ENCODE measurements at regions not wholly inside any gene's neighbourhood (a gene's known extent, or its start where the extent isn't known, plus 50 kb on each side); places are given as distances from the start of the nearest gene placed in this dataset.

DNA sequence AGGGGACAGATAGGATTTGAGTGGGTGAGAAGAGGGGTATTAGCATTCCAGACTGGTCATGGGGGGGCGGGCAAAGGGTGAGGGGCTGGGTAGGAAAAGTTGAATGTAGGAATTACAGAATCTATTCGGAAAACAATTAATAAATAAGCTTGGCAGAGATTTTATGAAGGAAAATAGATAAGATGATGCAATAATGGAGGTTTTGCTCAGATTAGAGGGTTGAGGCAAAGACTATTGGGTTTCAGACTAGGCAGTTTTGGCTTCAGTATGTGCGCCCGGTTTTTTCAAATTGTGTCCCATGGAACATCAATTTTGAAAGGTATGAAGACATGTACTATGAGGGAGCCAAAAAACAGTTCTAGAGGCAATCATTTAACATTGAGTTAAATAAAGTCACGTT lies 410.6 kb downstream of the SPRY1 start:
- no peak for DNase-seq (ENCODE audit: extremely low read depth in 1 of 11, low read depth in 9 of 11, low spot score in 4 of 11)

DNA sequence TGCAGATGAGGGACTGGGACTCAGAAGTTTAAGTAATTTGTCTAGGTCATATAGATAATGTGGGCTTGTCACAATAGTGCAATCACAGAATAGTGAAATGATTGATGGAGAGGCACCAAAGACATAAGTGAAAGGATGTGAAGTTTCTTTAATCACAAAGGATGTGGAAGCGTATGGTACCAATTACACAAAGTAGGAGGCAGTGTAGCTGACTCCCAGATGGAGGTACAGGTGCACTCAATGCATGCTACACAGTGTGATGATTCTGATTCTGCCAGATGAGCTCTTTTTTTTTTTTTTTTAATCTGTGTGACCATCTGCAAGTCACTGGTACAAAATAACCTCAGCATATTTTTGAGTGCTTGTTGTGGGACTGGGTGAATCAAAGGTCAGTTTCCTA lies 411.3 kb downstream of the SPRY1 start:
- no peak for DNase-seq (ENCODE audit: extremely low read depth in 1 of 11, low read depth in 9 of 11, low spot score in 4 of 11)

DNA sequence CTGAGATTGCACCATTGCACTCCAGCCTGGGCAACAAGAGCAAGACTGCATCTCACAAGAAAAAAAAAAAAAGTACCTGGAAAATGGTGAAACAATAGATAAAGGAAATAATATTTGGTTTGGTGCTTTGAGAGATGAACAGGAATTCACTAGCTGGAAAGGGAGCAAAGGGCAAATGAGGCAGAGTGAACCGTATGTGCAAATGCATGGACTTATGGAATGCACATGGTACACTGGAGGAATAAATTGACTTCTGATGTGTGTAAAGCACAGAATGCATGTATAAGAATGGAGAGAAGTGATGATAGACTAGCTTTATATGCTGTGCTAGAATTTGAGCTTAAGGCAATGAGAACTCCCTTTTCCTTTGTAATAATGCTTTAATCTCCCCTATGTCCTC lies 413.3 kb downstream of the SPRY1 start:
- DNase-seq (ENCODE audit: extremely low read depth in 1 of 11, low read depth in 9 of 11, low spot score in 4 of 11) = no peak

DNA sequence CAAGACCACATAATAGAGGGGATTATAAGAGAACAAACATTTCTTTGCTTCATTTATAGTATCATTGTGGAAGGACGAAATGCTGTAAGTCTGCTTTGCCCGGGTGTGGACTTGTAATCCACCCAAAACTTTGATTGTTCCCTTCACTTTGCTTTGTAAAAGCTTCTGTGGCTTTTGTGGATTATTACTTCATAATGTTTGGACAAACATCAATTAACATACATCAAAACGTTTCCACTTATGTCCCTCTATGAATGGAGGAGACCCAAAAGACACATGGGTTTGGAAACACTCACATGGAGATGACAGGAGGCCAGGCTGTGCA lies 415.4 kb downstream of the SPRY1 start:
- no peak for DNase-seq (ENCODE audit: extremely low read depth in 1 of 11, low read depth in 9 of 11, low spot score in 4 of 11)

DNA sequence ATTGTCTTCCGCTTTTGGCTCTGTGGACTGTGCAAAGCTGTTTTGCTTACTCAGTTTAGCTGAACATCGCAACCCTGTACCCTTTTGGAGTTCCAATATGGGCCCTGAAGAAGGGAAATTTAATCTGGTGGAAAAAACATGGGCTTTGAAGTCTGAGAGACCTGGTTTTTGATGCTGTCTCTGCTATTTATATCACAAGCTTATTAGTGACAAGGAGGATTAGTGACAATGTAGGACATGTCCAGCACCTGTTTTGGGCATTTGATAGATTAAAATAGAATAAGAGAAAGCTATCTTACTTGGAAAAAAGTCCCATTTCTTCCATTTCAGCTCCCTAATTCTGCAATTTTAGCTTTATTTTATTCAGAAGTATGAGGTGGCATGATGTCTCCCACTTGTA lies 417.3 kb downstream of the SPRY1 start:
- no peak for DNase-seq (ENCODE audit: extremely low read depth in 1 of 11, low read depth in 9 of 11, low spot score in 4 of 11)

DNA sequence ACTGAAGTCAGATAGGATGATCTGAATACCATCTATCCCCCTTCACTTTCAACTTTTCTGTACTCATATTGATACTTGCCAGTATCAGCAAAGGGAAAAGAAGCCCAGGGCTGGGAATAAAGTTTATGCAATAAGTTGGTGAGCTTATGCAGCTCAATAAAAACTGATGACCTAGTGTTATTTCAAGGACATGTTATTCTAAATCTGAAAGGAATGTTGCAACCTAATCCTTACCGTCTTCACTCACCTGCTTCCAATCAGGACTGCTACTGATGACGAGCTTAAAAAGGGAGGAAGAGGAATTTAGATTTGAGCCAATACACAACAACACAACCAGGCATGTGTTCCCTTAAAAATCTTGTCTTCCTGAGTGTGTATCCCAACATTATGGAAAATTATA lies 419.9 kb downstream of the SPRY1 start:
- no peak for DNase-seq (ENCODE audit: extremely low read depth in 1 of 11, low read depth in 9 of 11, low spot score in 4 of 11)

DNA sequence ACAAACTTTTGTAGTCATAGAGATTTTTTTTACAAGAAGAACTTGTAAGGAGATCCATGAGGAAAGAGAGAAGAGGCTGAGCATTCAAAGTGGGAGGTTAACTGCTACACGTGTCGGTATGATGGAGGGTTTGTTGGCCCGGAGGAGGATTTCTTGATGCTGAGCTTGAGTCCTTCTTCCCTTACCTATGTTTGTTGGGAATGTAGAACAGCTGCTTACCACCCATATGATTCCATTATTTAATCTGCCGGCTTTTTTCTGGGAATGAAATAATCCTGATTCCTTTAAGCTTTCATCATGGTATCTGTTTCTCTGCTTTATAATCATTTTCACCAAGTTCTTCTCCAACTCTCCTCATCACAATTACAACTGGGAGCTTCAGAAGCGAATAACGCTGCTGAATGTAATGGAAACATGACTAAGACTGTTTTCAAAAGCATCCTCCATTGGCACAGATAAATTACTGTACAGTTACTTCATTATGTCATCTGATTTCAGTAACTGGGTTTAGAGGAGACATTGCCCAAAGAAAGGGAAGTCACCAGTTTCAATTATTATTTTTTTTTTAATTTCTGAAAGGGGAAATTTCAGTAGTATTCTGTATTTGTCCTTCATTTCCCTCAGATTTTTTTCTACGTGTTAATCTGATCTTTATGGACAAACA lies 420.6 kb downstream of the SPRY1 start:
- no peak for DNase-seq (ENCODE audit: extremely low read depth in 1 of 11, low read depth in 9 of 11, low spot score in 4 of 11)

DNA sequence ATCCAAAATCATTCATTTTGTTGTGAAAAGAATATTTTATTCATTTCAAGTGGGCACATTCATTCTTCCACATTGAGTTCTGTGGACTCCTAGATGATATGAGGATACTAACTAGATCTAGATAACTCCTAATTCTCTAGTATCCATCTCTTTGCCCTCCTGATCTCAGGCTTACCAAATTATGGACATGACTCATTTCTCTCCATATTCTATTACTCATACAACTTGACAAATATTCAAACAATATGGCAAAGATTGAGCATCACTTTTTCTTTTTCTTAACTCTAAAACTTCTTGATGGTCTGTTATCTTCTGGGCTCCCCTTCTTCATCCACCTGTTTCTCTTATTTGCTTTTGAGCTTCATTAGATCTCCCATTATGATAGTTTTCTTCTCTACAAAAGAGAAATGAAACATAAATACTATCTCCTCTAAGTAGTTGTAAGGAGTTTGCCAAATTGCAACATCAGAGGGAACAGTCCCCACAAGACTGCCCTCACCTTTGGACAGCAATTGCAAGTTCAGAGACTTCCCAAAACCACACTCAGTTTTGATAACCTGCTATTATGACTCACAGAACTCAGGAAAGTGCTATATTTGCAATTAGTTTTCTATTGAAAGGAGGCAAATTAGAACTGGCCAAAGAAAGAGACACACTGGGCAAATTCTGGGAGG lies 422.9 kb downstream of the SPRY1 start:
- no peak for DNase-seq (ENCODE audit: extremely low read depth in 1 of 11, low read depth in 9 of 11, low spot score in 4 of 11)

DNA sequence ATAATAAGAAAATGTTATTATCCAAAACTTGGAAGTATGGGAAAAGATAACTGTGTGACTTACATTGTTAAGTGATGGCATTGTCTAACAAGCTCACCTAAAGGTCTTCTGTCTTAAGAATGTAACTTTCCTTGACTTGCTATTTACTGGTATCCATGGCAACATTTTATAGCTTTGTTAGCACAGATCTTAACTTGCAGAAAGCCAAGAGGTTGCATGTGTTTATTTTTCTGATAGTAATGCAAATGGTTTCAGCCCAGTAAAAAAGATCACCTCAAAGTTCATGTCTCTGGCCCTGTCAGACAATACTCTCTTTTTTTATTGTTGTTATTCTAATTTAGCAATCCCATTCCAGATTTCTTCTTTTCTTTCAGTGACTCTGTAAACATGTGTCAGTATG lies 425.3 kb downstream of the SPRY1 start:
- DNase-seq (ENCODE audit: extremely low read depth in 1 of 11, low read depth in 9 of 11, low spot score in 4 of 11) = peak in 1 of 11 donors; percentile 27

DNA sequence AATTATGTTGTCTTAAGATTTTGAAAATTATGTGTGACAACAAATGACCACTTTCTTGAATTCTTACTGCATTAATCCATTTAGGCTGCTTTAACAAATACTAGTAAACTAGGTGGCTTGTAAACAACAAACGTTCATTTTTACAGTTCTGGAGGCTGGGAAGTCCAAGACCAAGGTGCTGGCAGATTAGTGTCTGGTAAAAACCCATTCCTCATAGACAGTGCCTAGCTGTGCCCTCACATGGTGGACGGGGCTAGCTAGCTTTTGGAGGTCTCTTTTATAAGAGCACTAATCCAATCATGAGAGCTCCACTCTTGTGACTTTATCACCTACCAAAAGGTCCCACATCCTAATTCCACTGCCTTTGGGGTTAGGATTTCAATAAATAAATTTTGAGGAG lies 425.8 kb downstream of the SPRY1 start:
- no peak for DNase-seq (ENCODE audit: extremely low read depth in 1 of 11, low read depth in 9 of 11, low spot score in 4 of 11)

DNA sequence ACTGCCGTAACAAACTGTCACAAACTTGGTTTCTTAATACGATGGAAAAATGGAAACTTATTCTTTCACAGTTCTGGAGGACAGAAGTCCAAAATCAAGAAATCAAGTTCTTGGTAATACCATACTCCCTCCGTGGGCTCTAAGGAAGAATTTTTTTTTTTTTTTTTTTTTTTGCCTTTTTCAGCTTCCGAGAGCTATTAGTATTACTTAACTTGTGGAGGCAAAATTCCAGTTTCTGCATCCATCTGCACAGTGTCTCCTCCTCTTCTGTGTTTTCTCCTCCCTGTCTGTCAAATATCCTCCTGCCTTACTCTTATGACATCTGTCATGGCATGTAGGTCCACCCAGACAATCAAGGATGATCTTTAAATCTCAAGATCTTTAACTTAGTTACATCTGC lies 426.6 kb downstream of the SPRY1 start:
- no peak for DNase-seq (ENCODE audit: extremely low read depth in 1 of 11, low read depth in 9 of 11, low spot score in 4 of 11)

DNA sequence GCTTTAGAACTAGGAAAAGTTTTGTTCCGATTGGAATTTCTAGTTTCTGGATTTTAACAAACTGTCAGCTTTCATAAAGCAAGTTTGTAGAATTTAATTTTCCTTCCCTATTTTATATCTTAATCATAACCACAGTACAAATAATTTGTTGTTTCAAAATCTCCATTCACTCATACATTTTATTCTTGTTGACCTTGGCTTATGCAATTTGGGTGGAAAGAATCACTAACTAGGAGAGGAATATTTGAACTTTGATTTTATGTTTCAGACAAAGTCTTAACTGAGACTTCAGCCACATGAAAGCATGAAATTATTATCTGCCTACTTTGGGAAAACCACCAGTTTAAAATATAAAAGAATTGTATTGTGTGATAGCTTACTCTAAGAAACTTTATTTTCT lies 427.9 kb downstream of the SPRY1 start:
- DNase-seq (ENCODE audit: extremely low read depth in 1 of 11, low read depth in 9 of 11, low spot score in 4 of 11) = no peak

DNA sequence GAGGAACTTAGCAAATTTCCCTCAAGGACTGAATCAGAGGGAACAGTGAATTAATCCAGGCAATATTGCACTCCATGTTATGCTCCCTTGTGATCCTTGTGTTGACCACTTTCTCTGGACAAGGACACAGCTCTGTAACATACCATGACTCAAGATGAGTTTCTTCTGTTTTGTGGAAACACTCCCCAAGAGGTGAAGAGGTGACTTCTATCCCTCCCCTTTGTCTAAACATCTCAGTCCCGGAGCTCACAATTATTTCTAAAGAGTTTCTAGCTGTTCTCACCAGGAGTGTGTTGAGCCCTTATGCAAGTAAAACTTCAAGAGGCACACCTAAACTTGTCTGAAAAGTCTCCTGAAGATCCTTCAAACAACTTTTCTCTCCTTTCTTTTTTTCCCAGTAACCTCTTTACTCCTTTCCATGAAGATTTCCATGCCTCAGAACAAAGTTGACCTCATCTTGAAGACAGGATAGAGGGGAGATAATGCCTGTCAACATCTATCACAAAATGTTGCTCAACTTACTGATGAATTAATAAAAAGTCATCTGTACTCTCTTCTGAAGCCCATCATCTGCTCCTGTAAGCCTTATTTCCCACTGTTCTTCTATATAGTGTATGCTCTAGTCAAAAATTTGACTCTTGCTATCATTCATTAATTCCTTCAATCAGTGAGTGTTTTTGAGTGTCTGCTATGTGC lies 429.1 kb downstream of the SPRY1 start:
- DNase-seq (ENCODE audit: extremely low read depth in 1 of 11, low read depth in 9 of 11, low spot score in 4 of 11) = no peak

DNA sequence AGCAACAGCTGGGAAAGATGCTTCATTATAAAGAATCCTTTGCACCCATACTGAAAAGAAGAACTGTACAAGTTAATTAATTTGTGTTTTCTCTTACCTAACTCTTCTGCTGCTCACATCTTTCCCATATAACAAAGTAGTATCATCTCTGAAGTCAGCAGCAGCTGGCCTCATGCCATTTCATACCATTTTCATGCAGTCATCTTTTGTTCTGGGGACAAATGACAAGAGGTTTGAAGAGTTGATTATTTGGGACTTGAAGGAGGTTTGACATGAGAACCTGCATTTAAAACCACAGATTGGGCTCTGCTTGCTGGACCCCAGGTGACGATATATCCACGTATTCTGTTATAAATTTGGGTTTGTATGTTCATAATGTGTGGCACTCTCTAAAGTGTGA lies 430.3 kb downstream of the SPRY1 start:
- no peak for DNase-seq (ENCODE audit: extremely low read depth in 1 of 11, low read depth in 9 of 11, low spot score in 4 of 11)

DNA sequence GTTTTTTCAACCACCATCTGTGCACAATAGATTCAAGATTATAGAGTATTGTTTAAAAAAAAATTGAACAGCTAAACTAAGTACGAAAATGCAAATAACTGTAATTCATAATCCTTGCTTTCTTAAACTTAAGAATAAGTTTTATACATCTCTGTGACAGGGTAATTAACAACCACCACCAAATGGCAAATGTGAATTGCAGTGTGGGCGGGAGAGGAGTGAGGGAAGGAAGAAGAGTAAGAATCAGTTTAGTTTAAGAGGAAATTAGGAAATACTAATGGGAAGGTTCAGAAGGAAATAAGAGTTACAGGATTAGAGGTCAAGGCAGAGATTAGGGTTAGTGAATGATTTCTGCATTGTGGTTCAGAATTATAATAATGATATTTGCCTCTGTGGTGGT lies 430.9 kb downstream of the SPRY1 start:
- no peak for DNase-seq (ENCODE audit: extremely low read depth in 1 of 11, low read depth in 9 of 11, low spot score in 4 of 11)

DNA sequence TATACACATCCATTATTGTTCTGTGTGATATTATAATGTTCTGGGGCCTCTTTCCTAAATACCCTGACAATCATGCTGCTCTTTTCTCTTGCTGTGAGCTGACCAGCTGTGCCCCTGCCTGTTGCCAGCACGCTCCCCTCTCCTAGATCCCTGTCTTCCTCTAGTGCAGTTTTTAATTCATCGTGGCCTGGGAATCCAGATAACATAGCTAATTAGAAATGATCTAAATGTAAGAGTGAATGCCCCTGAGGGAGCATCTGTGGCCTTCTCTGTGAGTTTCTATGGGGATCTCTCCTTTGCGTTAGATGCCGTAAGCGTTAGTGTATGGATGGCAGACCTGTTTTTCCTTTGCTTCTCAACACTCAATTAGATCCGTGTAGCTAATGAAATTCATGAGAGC lies 434.3 kb downstream of the SPRY1 start:
- no peak for DNase-seq (ENCODE audit: extremely low read depth in 1 of 11, low read depth in 9 of 11, low spot score in 4 of 11)

DNA sequence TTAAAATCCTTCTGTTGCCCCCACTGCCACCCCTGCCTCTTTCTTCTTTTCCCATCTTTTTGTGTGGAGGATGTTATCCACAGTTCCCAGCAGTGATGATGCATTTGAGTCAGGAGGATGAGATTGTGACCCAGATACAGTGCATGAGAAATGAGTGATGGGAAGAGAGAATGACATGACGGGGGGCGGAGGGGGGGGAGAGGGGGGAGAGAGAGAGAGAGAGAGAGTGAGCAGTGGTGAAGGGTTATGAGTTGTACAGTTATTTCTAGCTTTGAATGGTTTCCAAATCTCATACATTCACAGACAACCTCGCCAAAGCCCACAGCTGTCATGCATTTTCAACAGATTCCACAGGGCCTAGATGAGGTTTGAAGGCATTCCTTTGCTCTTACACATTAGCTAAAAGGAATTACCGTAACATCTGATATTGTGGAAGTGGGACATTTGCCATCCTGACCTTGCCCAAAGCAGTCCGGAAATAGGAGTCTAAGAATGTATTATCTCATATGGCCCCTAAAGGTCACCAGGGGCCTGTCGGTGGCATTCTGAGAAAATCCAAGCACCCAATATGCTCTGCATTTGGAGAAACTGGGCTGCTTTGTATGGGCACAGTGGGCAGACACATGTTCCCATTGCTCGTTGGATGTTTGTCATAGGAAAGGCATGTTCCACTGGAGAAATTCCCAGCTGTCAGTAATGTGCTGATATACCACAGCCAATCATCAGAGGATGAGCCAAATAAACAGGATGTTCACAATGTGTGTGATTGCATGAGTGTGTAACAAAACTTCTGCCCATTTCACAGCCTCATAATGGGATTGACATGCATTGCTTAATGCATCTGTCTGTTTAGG lies 435.8 kb downstream of the SPRY1 start:
- DNase-seq (ENCODE audit: extremely low read depth in 1 of 11, low read depth in 9 of 11, low spot score in 4 of 11) = peak in 1 of 11 donors; percentile 21

DNA sequence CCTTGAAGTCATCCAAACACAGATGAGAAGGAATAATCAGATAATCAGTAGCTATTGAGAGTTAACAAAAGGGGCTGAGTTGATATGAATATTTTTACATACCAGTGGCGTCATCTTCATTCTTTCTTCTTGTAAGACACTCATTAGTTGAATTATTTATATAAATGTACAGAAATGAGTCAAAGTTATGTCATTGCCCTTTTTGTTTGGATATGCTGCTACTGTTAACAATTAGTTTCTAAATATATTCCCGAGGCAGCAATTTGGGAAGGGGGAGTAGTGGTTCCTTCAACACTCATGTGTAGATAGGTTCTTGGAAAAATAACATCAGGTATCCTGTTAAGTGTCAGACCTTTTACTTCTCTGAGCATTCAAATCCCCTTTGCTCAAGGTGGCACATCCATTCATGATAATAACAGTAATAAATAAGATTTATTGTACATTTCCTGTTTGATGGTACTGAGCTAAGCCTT lies 436.6 kb downstream of the SPRY1 start:
- no peak for DNase-seq (ENCODE audit: extremely low read depth in 1 of 11, low read depth in 9 of 11, low spot score in 4 of 11)

DNA sequence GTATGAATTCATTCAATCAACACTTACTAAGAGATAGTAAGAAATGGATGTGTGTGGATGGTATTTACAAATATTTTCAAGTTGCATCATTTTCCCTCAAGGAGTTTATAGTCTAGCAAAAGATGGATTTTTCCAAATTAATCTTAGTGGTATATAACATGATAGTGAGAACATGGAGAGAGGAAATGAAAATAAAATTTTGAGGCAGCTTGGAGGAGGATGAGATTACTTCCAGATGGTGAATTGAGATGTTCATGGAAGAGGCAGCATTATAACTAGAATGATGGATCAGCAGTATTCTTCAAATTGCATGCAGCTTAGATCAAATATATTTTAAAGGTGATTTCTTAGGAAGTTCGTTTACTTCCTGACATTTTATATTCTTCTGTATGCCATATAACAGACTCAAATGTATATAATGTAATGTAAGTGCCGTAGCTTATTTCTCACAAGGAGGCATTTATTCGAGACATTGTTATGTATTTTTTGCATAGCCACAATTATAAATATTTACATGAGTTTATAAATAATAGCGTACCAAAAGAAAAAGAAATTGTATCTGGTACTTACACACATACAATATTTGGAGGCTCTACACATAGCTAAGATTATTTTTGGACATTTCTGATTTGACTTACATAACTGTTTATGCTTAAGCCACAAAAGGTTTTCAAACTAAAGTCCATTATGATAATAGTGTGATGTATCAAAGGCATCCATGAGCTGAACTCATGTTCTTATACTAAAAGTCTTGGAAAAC lies 439.4 kb downstream of the SPRY1 start:
- no peak for DNase-seq (ENCODE audit: extremely low read depth in 1 of 11, low read depth in 9 of 11, low spot score in 4 of 11)

All from renal cortex interstitium (tissue), 11 donors.